Gastrocnemius medialis (tissue), 4 donors: ENCODE measurements at regions not wholly inside any gene's neighbourhood (a gene's known extent, or its start where the extent isn't known, plus 50 kb on each side); places are given as distances from the start of the nearest gene placed in this dataset.

Experiments used
- POLR2A ChIP-seq, 2 donors: fragments of 450-650 bp; IDR thresholded peaks; one replicate each; pipeline ENCODE4 v1.6.1; 2017; ENCODE audit warnings: antibody characterized with exemption in 2 of 2, mild to moderate bottlenecking in 2 of 2, moderate library complexity in 2 of 2
- TF ChIP-seq, protein P1 (sequence below), 5 experiments: fragments of 450-650 bp in 3 of 5; fragments of 200-600 bp in 2 of 5; sonication (generic) in 2 of 5; IDR thresholded peaks in 4 of 5; conservative IDR thresholded peaks in 1 of 5; 1 replicate in 4 of 5; 2 replicates in 1 of 5; pipeline ENCODE4 v1.5.1; 2016 to 2019; ENCODE audit warnings: antibody characterized with exemption in 5 of 5, mild to moderate bottlenecking in 3 of 5, moderate library complexity in 3 of 5

DNA sequence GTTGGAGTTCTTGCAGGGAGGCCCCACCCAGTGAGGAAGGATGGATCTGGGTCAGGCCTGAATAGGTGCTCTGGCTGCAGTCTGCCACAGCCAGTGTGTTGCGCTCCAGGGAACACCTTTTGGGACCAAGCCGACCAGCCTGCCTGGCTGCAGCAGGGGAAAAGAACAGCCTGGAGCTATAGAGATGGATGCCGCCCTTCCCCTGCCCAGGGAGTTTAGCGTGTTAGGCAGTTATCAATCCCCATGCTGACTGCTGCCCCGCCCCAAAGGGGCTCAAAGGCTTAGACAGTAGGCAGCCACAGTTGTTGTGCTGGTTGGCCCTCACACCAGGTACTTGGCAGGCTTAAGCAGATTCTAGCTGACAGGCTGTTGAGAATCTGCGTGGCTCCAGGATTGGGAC is 153.4 kb upstream of the ADAMTS19 start:
- TF ChIP-seq, protein P1, sequence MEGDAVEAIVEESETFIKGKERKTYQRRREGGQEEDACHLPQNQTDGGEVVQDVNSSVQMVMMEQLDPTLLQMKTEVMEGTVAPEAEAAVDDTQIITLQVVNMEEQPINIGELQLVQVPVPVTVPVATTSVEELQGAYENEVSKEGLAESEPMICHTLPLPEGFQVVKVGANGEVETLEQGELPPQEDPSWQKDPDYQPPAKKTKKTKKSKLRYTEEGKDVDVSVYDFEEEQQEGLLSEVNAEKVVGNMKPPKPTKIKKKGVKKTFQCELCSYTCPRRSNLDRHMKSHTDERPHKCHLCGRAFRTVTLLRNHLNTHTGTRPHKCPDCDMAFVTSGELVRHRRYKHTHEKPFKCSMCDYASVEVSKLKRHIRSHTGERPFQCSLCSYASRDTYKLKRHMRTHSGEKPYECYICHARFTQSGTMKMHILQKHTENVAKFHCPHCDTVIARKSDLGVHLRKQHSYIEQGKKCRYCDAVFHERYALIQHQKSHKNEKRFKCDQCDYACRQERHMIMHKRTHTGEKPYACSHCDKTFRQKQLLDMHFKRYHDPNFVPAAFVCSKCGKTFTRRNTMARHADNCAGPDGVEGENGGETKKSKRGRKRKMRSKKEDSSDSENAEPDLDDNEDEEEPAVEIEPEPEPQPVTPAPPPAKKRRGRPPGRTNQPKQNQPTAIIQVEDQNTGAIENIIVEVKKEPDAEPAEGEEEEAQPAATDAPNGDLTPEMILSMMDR (IDR thresholded peaks at IDR 0.05 in 4 of 5, conservative IDR thresholded peaks at IDR 0.05 in 1 of 5): no peak
- no peak for TF ChIP-seq POLR2A (IDR thresholded peaks at IDR 0.05)
